ENCODE measurements at regions not wholly inside any gene's neighbourhood (a gene's known extent, or its start where the extent isn't known, plus 50 kb on each side); places are given as distances from the start of the nearest gene placed in this dataset.

DNA sequence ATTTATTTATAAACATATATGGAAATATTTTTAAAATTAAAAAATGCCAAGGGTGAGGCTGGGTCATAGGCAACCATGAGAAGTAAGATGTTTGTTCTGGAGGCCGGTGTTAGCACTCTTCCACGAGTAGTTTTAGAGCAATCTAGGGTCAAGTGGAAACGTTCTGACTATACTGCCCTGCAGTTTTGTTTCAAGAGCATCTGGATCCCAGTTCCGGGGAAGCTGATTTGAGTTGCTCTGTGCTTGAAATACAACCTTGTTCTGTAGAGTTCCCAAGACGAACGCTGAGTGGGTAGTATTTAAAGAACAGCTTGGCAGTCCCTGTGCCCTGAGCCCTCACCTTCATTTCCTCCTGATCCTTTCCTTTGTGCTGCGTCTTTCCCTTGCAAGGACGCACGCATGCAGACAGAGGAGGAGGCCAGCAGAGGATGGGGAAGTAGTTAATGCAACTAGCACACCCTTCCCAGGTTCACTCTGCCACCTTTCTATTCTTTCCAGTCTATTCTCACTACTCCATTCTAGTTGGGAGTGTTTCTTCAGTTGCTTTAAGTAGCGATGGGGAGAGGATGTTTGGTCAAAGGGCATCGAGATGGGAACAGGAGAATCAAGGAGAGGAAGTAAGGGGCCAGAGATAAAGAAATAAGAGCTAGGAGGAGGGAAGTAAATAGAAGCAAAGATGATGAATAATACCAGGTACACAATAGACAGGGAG lies 68.3 kb upstream of the ZSWIM6 start:
- no peak for DNase-seq (ENCODE audit: low read depth)

- DNase-seq (ENCODE audit: low read depth) = no peak
Observed at GRCh38 chr5:61264273-61264661, 67.8 kb upstream of the ZSWIM6 start.

DNA sequence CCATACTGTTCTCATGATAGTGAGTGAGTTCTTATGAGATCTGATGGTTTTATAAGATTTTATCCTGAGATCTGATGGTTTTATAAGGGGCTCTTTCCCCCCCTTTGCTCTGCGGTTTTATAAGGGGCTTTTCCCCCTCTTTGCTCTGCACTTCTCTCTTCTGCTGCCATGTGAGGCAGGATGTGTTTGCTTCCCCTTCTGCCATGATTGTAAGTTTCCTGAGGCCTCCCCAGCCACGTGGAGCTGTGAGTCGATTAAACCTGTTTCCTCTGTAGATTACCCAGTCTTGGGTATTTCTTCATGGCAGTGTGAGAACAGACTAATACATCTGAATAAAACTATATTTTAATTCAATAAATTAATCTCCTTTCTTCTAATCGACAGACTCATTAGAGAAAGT lies 64.9 kb upstream of the ZSWIM6 start:
- DNase-seq (ENCODE audit: low read depth) = no peak

- DNase-seq (ENCODE audit: low read depth) = no peak
Observed at GRCh38 chr5:61268871-61269270, 63.2 kb upstream of the ZSWIM6 start.

GRCh38 chr5:61270510-61271165 lies 61.4 kb upstream of the ZSWIM6 start:
- no peak for DNase-seq (ENCODE audit: low read depth)

DNA sequence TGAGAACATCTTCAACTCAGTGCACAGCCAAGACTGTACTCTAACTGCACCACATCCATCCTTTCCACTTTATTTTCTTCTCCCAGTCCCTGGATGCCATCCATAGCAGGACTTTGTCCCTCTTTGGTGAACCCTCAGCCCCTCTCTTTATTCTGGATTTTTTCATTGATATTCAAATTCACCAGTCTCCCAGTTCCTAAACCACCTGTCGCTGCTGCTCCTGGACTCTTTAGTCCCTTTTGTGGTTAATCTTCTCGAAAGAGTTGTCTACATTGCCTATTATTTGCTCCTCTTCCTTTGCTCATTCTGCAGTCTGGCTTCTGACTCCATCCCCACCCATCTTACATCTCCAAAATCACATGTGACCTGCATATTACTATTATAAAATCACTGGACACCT lies 59.4 kb upstream of the ZSWIM6 start:
- no peak for DNase-seq (ENCODE audit: low read depth)

DNA sequence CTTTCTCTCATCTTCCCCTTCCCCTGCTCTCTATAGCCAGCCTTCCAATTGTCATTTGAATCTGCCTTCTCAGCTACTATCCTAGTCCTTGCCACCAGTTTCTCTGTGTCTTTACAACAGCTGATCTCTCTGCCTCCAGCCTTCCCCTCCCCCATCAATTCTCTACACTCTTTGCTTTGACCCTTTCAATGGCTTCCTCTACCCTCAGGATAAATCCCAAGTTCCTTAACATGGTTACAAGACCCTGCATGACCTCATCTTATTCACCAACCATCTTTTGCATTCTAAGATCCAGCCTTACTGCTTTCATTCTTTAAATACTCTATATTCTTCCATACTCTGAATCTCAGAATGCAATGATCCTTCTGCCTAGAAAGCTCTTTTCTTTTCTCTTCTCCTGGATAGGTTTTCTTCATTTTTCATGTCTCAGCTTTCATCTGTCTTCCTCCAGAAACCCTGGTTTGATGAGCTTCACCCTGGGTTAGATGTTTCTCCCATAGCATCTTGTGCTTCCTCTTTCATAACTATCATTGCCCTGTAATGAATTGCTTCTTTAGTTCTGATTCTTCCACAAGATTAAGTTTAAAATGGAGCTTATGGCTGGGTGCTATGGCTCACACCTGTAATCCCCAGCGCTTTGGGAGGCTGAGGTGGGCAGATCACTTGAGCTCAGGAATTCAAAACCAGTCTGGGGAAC lies 58.6 kb upstream of the ZSWIM6 start:
- no peak for DNase-seq (ENCODE audit: low read depth)

- DNase-seq (ENCODE audit: low read depth) = no peak
Observed at GRCh38 chr5:61274511-61274911, 57.5 kb upstream of the ZSWIM6 start.

DNA sequence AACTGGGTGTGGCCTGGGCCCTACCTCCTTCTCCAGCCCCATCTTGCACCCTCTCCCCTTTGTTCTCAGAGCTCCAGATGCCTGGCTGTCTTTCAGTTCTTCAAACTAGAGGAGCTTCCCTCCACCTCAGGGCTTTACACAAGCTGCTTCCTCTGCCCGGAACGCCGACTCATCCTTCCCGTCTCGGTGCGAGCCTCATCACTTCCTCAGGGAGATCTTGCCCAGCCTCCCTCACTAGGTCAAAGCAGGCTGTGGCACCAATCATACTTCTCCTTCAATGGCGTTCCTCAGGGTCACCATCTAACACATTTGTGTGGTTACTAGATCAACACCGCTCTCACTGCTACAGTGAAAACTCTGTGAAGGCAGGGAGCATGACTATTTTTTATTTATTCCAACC lies 56.2 kb upstream of the ZSWIM6 start:
- DNase-seq (ENCODE audit: low read depth) = peak; percentile 44

- no peak for DNase-seq (ENCODE audit: low read depth)
Observed at GRCh38 chr5:61277190-61277589, 54.9 kb upstream of the ZSWIM6 start.

DNA sequence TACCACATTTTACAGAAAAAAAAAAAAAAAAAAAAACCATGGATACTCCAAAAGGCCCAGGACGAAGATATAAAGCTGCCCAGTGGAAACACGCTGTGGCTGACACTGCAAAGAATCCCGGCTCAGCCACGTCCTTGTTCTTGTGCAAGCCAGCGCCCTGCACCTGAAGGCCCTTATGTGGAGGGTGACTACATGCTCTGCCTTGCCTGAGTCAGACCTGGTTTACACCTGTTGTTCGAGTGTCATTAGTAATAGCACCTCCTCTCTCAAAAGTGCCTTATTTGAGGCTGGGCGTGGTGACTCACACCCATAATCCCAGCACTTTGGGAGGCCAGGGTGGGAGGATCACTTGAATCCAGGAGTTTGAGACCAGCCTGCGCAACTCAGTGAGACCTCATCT lies 54.3 kb upstream of the ZSWIM6 start:
- no peak for DNase-seq (ENCODE audit: low read depth)

GRCh38 chr5:61279725-61280124 lies 52.3 kb upstream of the ZSWIM6 start:
- no peak for DNase-seq (ENCODE audit: low read depth)

- peak; percentile 61 for DNase-seq (ENCODE audit: low read depth)
Observed at GRCh38 chr5:61280205-61280604, 51.9 kb upstream of the ZSWIM6 start.

GRCh38 chr5:61280761-61281427 lies 51.2 kb upstream of the ZSWIM6 start:
- DNase-seq (ENCODE audit: low read depth) = no peak

DNA sequence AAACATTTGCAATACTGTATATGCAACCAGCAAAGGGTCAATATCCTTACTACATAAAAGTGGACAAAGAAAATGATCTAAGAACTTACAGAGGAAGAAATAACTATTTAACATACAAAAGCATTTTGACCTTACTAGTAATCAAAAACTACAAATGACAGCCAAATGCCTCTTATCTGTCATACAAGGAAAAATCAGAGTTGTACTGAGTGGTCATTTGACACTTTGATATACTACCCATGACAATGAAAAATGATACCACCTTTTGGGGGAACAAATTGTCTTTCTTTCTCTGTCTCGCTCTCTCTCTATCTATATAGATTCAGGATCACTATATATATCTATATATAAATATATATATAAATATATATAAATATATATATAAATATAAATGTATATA lies 50.4 kb upstream of the ZSWIM6 start:
- DNase-seq (ENCODE audit: low read depth) = no peak
